ENCODE measurements at regions not wholly inside any gene's neighbourhood (a gene's known extent, or its start where the extent isn't known, plus 50 kb on each side); places are given as distances from the start of the nearest gene placed in this dataset.

GRCh38 chr13:99698010-99698815 is 196.9 kb downstream of the TM9SF2 start:
- Histone ChIP-seq H3K4me3 (no peak overlapping the region), H3K36me3 (no peaks in the 10 kb centered on the region), H3K27me3 (no peaks in the 10 kb centered on the region), H3K27ac (no peak overlapping the region), H3K9me3 (no peaks in the 10 kb centered on the region), H3K4me1 (ENCODE audit: insufficient read depth) (no peaks in the 10 kb centered on the region)
- intact Hi-C loops (cut with DNase I): no loop called here
- no peak for DNase-seq
- 74 to 80% (median 76%) methylated on average over 8 of the region's 8 CpGs for WGBS, 3 donors
- TF ChIP-seq CTCF (IDR thresholded peaks at IDR 0.05): no peak
- no peak for TF ChIP-seq EP300 (IDR thresholded peaks at IDR 0.05)
- TF ChIP-seq POLR2A (IDR thresholded peaks at IDR 0.05): no peak

GRCh38 chr13:99695857-99696256 is 194.6 kb downstream of the TM9SF2 start:
- WGBS, 3 donors: 84 to 90% (median 88%) methylated on average over 3 of the region's 3 CpGs
- intact Hi-C loops (cut with DNase I): no loop called here
- no peaks in the 10 kb centered on the region for H3K27me3 ChIP-seq
- H3K27ac ChIP-seq: no peak overlapping the region
- no peak for DNase-seq
- H3K4me3 ChIP-seq: no peak overlapping the region
- H3K9me3 ChIP-seq: no peaks in the 10 kb centered on the region
- no peaks in the 10 kb centered on the region for H3K4me1 ChIP-seq (ENCODE audit: insufficient read depth)
- TF ChIP-seq CTCF (IDR thresholded peaks at IDR 0.05) (no peak), POLR2A (IDR thresholded peaks at IDR 0.05) (no peak), EP300 (IDR thresholded peaks at IDR 0.05) (no peak)
- H3K36me3 ChIP-seq: no peaks in the 10 kb centered on the region

GRCh38 chr13:99693852-99694611 is 192.8 kb downstream of the TM9SF2 start:
- no peaks in the 10 kb centered on the region for H3K9me3 ChIP-seq
- TF ChIP-seq CTCF (IDR thresholded peaks at IDR 0.05) (no peak), EP300 (IDR thresholded peaks at IDR 0.05) (no peak), POLR2A (IDR thresholded peaks at IDR 0.05) (no peak)
- no peaks in the 10 kb centered on the region for H3K4me1 ChIP-seq (ENCODE audit: insufficient read depth)
- no peaks in the 10 kb centered on the region for H3K27me3 ChIP-seq
- no peak overlapping the region for H3K4me3 ChIP-seq
- WGBS, 3 donors: 72 to 79% (median 74%) methylated on average over 11 of the region's 11 CpGs
- no peaks in the 10 kb centered on the region for H3K36me3 ChIP-seq
- no peak overlapping the region for H3K27ac ChIP-seq
- DNase-seq: no peak
- intact Hi-C loops (cut with DNase I): no loop called here

- no peak for DNase-seq
- intact Hi-C loops (cut with DNase I): no loop called here
- Histone ChIP-seq H3K9me3 (no peaks in the 10 kb centered on the region), H3K36me3 (no peaks in the 10 kb centered on the region), H3K4me1 (ENCODE audit: insufficient read depth) (no peaks in the 10 kb centered on the region), H3K4me3 (no peak overlapping the region), H3K27me3 (no peaks in the 10 kb centered on the region), H3K27ac (no peak overlapping the region)
- 58 to 71% (median 69%) methylated on average over 3 of the region's 3 CpGs for WGBS, 3 donors
- TF ChIP-seq CTCF (IDR thresholded peaks at IDR 0.05) (no peak), EP300 (IDR thresholded peaks at IDR 0.05) (no peak), POLR2A (IDR thresholded peaks at IDR 0.05) (no peak)
Measured at GRCh38 chr13:99693351-99693750, 192.1 kb downstream of the TM9SF2 start.
